HG03060 (cell line): ENCODE measurements at regions not wholly inside any gene's neighbourhood (a gene's known extent, or its start where the extent isn't known, plus 50 kb on each side); places are given as distances from the start of the nearest gene placed in this dataset.

Experiments used
- ATAC-seq: cut with Tn5 transposase; IDR thresholded peaks from one replicate; pipeline ENCODE4 v1.9.1; 2021; ENCODE audit warnings: low read depth, moderate number of reproducible peaks; ENCODE audit not compliant: unreplicated experiment

DNA sequence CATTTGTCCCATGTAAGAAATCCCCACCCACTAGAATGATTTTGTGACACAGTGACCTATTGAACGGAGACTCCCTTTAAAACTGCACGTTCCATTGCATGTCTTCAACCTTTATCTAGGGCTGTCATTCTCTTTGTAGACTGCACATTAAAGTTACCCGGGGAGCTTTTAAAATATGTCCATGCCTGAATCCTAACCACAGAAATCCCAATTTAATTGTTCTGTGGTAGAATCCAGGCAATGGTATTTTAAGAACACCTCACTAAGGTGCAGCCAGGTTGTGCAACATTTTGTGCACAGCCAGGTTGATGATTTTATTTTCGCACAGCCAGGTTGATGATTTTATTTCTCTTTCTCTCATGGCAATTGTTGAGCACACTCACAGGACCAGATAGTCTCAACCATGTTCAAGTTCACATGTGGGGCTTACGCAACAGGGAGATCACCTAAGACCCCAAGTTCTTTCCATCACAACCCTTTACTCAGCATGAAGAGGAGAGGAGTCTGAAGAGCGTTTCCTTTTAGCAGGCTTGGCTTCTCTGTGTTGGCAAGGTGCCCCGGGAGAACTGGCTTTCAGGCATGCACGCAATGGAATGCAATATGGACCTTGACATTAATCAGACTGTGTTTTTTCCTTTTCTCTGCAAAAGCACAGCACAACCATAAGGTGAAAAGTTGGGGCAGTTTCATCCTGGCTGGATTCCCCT lies 467.3 kb upstream of the ETAA1 start:
- ATAC-seq, result no peak

GRCh38 chr2:66930339-66931220 lies 466.6 kb upstream of the ETAA1 start:
- ATAC-seq, result no peak

DNA sequence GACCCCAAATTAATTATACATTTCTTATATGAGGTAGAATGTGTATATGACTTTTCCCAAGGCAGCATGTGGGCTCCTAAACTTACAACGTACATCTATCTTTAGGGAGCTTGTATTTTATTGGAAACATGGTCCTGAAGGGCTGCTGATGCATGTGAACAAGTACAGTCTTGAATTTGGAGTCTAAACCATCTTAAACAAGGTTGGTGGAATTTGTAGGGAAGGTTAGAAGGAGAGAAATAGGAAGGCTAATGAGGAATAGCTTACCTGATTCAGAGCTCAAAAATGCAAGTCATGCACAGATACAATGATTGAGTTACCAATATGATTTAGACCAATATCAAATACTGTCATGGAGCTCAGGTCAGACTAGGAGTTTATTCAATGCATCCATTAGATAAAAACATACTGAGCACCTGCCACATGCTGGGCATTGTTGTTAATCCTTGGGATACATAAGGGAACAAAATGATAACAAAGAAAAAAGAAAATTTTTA lies 458.6 kb upstream of the ETAA1 start:
- ATAC-seq, result no peak

DNA sequence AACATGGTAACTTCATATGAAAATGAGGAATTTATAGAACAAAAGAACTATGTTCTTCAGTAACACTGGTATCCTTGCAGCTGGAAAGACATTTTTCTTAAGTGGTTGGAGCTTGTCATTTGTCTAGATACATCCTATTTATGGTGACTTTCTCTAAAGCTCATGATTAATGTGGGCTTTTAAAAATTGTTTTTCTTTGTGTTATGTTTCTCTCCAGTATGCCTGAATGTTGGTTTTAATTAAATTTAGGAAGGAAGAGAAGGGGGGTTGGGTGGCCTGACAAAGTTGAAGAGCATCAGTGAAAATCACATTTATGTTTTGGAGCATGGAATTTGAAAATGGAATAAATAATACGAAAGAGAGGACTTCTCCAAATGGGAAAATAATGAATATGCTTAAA lies 457.1 kb upstream of the ETAA1 start:
- ATAC-seq, result no peak

DNA sequence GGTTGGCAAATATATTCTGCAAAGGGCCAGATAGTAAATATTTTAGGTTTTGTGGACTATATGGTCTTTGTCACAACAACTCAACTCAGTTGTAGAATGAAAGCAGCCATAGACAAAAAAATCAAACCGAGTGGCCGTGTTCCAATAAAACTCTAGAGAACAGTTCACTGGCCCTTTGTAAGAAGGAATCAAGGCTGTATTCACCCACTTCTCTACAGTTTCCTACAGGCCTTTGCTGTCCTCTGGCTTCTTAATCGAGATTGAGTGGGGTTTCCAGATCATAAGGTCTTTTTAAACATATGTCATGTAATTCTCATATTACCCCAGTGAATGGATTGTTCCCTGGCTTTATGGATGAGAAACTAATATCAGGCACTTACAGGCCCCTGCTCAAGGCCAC lies 448.9 kb upstream of the ETAA1 start:
- no peak for ATAC-seq

DNA sequence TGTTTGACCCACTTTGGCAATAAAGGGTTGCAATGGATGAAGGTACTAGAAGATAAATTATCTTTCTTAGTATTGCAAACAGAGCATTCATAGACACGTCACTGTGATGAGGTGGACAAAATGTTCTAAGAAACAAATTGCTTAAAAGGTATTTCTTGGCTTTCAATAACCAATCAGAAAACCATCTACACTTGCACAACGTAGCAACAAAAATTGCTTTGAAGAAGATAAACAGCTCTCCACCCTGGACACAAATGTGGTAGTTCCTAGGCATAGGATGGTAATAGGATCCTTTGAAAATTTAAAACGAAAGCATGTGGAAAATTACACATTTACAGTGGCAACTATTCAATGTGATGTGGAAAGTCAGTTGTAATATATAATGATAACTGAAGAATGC lies 439.9 kb upstream of the ETAA1 start:
- no peak for ATAC-seq

DNA sequence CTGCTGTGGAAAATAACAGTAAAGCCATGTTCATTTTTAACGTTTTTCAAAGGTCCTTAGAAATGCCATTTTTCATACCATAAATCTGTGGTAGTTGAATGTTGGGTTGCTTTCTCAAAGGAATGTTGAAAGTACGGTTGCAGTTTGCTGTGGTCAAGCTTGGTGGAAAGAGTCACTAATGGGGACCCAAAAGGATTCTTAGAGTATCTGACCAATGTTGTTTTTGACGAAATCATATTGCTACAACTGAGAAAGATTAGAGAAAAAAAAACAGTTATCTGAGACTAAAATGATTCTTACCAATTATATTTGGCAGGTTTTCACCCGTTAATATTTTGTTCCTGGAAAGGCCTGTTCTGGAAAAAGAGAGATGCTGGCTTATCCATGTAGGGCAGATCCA lies 439.5 kb upstream of the ETAA1 start:
- ATAC-seq, result no peak

GRCh38 chr2:66960161-66960560 lies 437.0 kb upstream of the ETAA1 start:
- ATAC-seq, result no peak

DNA sequence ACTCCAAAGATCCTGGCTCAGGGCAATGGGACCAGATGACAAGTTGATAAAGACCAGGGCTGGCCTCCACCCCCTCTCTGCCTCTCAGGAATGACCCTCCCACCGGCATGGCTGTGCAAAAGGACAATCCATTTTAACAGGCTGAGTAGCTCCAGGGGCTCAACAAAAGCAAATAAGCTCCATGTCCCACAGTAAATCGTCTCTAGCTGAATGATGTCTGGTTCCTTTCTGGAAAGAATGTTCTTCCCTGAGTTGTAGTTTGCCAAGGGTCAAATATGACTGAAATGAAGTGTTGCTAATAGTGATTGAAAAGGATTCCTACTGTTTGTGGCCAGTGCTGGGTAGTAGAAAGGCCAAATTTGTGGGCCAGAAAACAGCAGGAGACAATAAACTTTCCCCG lies 434.4 kb upstream of the ETAA1 start:
- no peak for ATAC-seq

- no peak for ATAC-seq
These were observed 430.5 kb upstream of the ETAA1 start for GRCh38 chr2:66966631-66967030.

DNA sequence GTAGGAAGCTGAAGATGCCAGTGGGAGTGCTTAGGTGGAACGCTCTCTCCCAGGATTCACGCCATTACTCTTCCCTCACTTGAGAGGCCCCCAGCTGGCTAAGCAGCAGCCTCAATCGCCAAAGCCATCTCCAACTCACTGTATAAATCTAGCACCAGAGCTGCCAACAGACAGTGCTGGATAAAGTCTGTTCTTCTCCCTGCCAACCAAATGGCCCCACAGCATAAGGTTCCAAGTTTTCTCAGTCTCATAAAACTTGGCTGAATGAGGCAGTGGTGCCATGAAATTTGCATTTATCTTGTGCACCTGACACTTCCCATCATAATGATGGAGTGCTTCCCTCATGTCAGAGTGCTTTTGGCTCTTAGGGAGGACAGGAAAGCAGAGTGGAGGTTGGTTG lies 428.2 kb upstream of the ETAA1 start:
- ATAC-seq, result no peak

GRCh38 chr2:66981074-66981473 lies 416.1 kb upstream of the ETAA1 start:
- ATAC-seq, result no peak

DNA sequence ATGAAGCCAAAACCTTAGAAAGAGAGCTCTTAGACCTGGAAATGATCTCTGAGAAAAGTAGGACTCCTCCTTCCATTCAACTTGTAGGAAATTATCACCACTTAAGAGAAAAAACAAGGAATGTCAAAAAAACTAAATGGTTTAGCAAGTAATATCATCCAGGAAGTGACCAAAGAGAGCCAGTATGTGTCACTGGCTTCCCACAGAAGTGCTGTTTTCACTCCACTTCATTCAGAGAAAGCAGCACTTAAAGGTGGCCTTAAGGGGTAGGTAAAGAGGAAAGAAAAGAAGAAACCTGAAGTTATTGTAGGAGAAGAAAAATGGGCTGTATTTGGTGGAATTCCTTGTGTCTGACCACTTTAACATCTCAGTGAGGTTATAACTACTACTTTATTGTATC lies 414.4 kb upstream of the ETAA1 start:
- ATAC-seq, result no peak

GRCh38 chr2:66984864-66985263 lies 412.3 kb upstream of the ETAA1 start:
- ATAC-seq, result no peak

- no peak for ATAC-seq
These were observed 411.2 kb upstream of the ETAA1 start for GRCh38 chr2:66985906-66986305.

DNA sequence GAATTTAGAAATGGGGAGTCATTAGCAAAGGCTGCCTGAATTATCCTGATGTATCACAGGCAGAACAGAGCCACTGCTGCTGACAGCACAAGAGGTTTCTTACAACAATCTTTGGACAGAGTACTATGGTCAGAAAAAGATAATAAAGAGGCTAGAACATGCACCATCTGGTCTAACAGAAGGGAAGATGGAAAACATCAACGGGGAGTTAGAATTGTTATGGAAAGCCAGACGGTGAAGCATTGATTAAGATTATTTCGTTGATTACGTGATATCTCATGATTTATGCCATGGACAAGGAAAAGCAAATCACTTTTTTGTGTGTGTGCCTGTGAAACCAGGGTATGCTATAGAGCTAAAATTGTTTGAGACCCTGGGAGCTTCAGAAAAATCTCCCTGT lies 409.4 kb upstream of the ETAA1 start:
- ATAC-seq, result no peak

DNA sequence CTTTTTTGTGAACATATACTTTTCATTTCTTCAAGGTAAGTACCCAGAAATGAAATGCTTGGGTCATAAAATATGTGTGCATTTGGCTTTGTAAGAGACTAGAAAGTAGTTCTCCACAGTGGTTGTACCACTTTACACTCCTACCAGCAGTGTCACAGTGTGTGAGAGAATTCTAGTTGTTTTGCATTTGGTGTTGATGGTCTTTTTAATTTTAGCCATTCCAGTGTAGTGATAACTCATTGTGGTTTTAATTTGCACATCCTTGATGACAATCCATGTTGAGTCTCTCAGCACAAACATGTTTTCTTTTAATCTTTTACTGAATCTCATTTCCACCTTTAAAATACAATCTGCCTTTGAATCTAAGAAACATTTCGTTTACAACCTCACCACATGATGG lies 402.5 kb upstream of the ETAA1 start:
- no peak for ATAC-seq

DNA sequence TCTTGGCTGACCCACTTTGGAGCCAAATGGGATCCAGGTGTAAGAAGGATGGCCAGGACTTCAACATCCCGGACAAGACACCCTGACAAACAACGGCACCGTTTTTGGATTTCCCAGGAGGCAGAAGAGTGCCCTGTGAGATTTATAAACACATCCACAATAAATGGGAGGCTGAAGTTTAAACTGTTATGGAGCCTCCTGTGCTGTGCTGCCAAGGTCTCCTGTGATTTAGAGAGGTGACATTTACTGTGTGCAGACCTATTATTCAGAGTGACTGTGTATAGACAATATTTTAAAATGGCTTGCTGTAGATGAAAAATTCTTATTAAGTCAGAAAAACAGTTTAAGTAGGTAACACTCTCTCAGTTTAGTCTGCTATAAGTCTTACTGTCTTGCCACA lies 401.5 kb upstream of the ETAA1 start:
- ATAC-seq, result no peak

DNA sequence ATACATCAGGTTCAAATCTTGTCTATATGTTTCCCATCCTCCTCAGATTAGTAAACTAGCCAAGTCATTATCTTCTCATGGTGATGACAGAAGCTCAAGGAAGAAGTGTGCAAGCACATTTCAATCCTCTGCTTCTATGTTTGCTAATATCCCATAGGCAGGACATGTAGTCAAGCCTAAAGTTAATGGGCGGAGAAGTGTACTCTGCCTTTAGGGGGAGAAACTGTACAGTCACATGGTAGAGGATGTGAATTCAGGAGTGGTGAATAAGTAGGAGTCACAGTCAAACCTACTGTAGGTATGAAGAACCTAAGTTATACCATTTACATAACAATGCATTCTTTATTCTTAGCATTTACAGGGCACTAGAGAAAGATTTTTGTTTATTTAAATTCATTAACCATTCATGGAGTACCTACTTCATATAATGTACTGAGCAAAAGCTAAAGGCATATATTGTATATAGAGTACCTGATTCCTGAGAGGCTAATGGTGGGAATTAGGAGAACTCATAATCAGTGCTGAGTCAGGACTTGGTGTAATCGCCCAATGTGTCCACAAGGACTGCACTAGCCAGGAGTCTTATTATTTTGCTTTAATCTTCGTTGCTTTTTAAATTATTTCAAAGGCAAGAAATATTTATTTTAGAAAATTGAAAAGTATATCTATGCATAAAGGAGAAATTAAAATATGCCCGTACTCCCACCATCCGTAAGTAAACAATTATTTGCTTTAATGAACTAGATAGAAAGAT lies 394.3 kb upstream of the ETAA1 start:
- ATAC-seq, result no peak

DNA sequence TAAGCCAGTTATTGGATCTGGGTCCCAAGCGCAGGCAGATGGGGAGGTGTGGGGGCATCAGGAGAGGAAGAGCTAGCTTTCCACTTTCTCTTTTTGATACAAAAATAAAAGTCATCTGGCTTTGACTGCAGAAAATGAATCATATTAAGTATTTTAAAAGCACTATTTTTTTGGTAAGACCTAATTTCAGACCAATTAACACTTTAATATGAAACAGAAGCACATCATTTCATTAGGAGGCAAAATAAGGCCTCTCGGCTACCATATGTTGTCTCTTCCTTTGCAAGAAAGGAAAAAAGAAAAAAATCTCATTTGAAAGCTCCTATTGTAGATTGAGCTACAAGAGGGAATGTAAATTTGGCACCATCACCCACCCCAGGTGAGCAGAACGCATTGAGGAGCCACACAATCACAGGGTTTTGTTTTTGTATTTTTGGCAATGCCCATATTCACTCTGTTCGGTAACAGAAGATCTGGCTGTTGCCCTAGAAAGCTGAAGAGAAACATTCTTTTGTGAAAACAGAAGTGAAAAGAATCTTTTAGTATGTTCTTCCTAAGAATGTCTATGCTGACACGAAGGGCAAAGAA lies 390.7 kb upstream of the ETAA1 start:
- no peak for ATAC-seq

GRCh38 chr2:67008155-67008554 lies 389.0 kb upstream of the ETAA1 start:
- no peak for ATAC-seq
